ENCODE measurements at regions not wholly inside any gene's neighbourhood (a gene's known extent, or its start where the extent isn't known, plus 50 kb on each side); places are given as distances from the start of the nearest gene placed in this dataset.
"Not testable (repeated sequence)": the region's sequence is repeated elsewhere in the genome, so short reads cannot be mapped to it uniquely, and the experiment has no call there.

GRCh38 chr2:209005371-209005770, 418.5 kb upstream of the MAP2 start:
- H2AFZ ChIP-seq (ENCODE audit: control insufficient read depth, low read length) = no peak overlapping the region
- no peak overlapping the region for H3K9ac ChIP-seq (ENCODE audit: control insufficient read depth, extremely low read depth, insufficient read depth, low read length)
- dilution Hi-C loops (cut with MboI; ENCODE audit: extremely low pct_ligation_motif_present, low sequenced_read_pairs) = no loop called here
- no peak for DNase-seq (ENCODE audit: low read depth, low spot score)
- H3K36me3 ChIP-seq (ENCODE audit: control insufficient read depth in 2 of 2, extremely low read depth in 1 of 2, insufficient read depth in 2 of 2, low read length in 2 of 2) = no peaks in the 10 kb centered on the region
- H3K9me1 ChIP-seq (ENCODE audit: control insufficient read depth, extremely low read depth, insufficient read depth, low read length) = no peaks in the 10 kb centered on the region
- no peaks in the 10 kb centered on the region for H3K27me3 ChIP-seq (ENCODE audit: control insufficient read depth, extremely low read depth, insufficient read depth, low read length)
- TF ChIP-seq EZH2 (IDR thresholded peaks at IDR 0.05; ENCODE audit: low read length) (no peak), CTCF (optimal IDR thresholded peaks at IDR 0.05 in 1 of 3, IDR thresholded peaks at IDR 0.05 in 1 of 3, conservative IDR thresholded peaks at IDR 0.05 in 1 of 3; ENCODE audit: extremely low read depth in 1 of 3, insufficient read depth in 2 of 3, low read length in 3 of 3) (no peak)
- FAIRE-seq = no peak
- H3K4me2 ChIP-seq (ENCODE audit: control insufficient read depth, extremely low read depth, insufficient read depth, low read depth, low read length) = no peak overlapping the region
- H4K20me1 ChIP-seq (ENCODE audit: control insufficient read depth, extremely low read depth, insufficient read depth, low read length) = no peaks in the 10 kb centered on the region
- no peaks in the 10 kb centered on the region for H3K79me2 ChIP-seq (ENCODE audit: control insufficient read depth, insufficient read depth, low read length)
- no peak overlapping the region for H3K4me3 ChIP-seq (ENCODE audit: control insufficient read depth in 2 of 3, extremely low read depth in 1 of 3, insufficient read depth in 2 of 3, low read depth in 1 of 3, low read length in 3 of 3)
- H3K4me1 ChIP-seq (ENCODE audit: control insufficient read depth, extremely low read depth, insufficient read depth, low read length) = no peaks in the 10 kb centered on the region
- no peak overlapping the region for H3K27ac ChIP-seq (ENCODE audit: control insufficient read depth, insufficient read depth, low read length)
- no peaks in the 10 kb centered on the region for H3K9me3 ChIP-seq (ENCODE audit: control insufficient read depth, low read depth, low read length)

- Histone ChIP-seq H3K27ac (ENCODE audit: control insufficient read depth, insufficient read depth, low read length) (no peak overlapping the region), H3K9ac (ENCODE audit: control insufficient read depth, extremely low read depth, insufficient read depth, low read length) (no peak overlapping the region), H2AFZ (ENCODE audit: control insufficient read depth, low read length) (no peak overlapping the region), H3K36me3 (ENCODE audit: control insufficient read depth in 2 of 2, extremely low read depth in 1 of 2, insufficient read depth in 2 of 2, low read length in 2 of 2) (no peaks in the 10 kb centered on the region), H3K27me3 (ENCODE audit: control insufficient read depth, extremely low read depth, insufficient read depth, low read length) (no peaks in the 10 kb centered on the region), H3K9me1 (ENCODE audit: control insufficient read depth, extremely low read depth, insufficient read depth, low read length) (no peaks in the 10 kb centered on the region), H3K9me3 (ENCODE audit: control insufficient read depth, low read depth, low read length) (no peaks in the 10 kb centered on the region), H3K4me2 (ENCODE audit: control insufficient read depth, extremely low read depth, insufficient read depth, low read depth, low read length) (no peak overlapping the region), H3K4me3 (ENCODE audit: control insufficient read depth in 2 of 3, extremely low read depth in 1 of 3, insufficient read depth in 2 of 3, low read depth in 1 of 3, low read length in 3 of 3) (no peak overlapping the region), H3K79me2 (ENCODE audit: control insufficient read depth, insufficient read depth, low read length) (no peaks in the 10 kb centered on the region), H3K4me1 (ENCODE audit: control insufficient read depth, extremely low read depth, insufficient read depth, low read length) (no peaks in the 10 kb centered on the region), H4K20me1 (ENCODE audit: control insufficient read depth, extremely low read depth, insufficient read depth, low read length) (no peaks in the 10 kb centered on the region)
- no peak for DNase-seq (ENCODE audit: low read depth, low spot score)
- TF ChIP-seq CTCF (optimal IDR thresholded peaks at IDR 0.05 in 1 of 3, IDR thresholded peaks at IDR 0.05 in 1 of 3, conservative IDR thresholded peaks at IDR 0.05 in 1 of 3; ENCODE audit: extremely low read depth in 1 of 3, insufficient read depth in 2 of 3, low read length in 3 of 3) (no peak), EZH2 (IDR thresholded peaks at IDR 0.05; ENCODE audit: low read length) (no peak)
- dilution Hi-C loops (cut with MboI; ENCODE audit: extremely low pct_ligation_motif_present, low sequenced_read_pairs) = no loop called here
- no peak for FAIRE-seq
Measured at GRCh38 chr2:209008636-209009287, 415.1 kb upstream of the MAP2 start.

GRCh38 chr2:209018633-209019032, 405.2 kb upstream of the MAP2 start:
- H4K20me1 ChIP-seq (ENCODE audit: control insufficient read depth, extremely low read depth, insufficient read depth, low read length); dilution Hi-C loops (cut with MboI; ENCODE audit: extremely low pct_ligation_motif_present, low sequenced_read_pairs); H3K9me1 ChIP-seq (ENCODE audit: control insufficient read depth, extremely low read depth, insufficient read depth, low read length); H3K36me3 ChIP-seq (ENCODE audit: control insufficient read depth in 2 of 2, extremely low read depth in 1 of 2, insufficient read depth in 2 of 2, low read length in 2 of 2); H3K27me3 ChIP-seq (ENCODE audit: control insufficient read depth, extremely low read depth, insufficient read depth, low read length); H3K27ac ChIP-seq (ENCODE audit: control insufficient read depth, insufficient read depth, low read length); H3K9ac ChIP-seq (ENCODE audit: control insufficient read depth, extremely low read depth, insufficient read depth, low read length); H3K4me1 ChIP-seq (ENCODE audit: control insufficient read depth, extremely low read depth, insufficient read depth, low read length); H3K79me2 ChIP-seq (ENCODE audit: control insufficient read depth, insufficient read depth, low read length); H2AFZ ChIP-seq (ENCODE audit: control insufficient read depth, low read length); H3K9me3 ChIP-seq (ENCODE audit: control insufficient read depth, low read depth, low read length); H3K4me3 ChIP-seq (ENCODE audit: control insufficient read depth in 2 of 3, extremely low read depth in 1 of 3, insufficient read depth in 2 of 3, low read depth in 1 of 3, low read length in 3 of 3); DNase-seq (ENCODE audit: low read depth, low spot score); FAIRE-seq; H3K4me2 ChIP-seq (ENCODE audit: control insufficient read depth, extremely low read depth, insufficient read depth, low read depth, low read length): not testable (repeated sequence)

Measured in keratinocyte (primary cell).